NCI-H345 treated with DMSO at 0.1 percent for 48 hours (cell line): ENCODE measurements at regions not wholly inside any gene's neighbourhood (a gene's known extent, or its start where the extent isn't known, plus 50 kb on each side); places are given as distances from the start of the nearest gene placed in this dataset.
A peak's percentile ranks its signal among the peaks of the same experiment; 100 is the strongest.
"Not testable (repeated sequence)": the region's sequence is repeated elsewhere in the genome, so short reads cannot be mapped to it uniquely, and the experiment has no call there.

Experiments used
- DNase-seq: peaks from one replicate; lab custom pipeline; 2025; ENCODE audit not compliant: unreplicated experiment; lab: John Stamatoyannopoulos, UW

DNA sequence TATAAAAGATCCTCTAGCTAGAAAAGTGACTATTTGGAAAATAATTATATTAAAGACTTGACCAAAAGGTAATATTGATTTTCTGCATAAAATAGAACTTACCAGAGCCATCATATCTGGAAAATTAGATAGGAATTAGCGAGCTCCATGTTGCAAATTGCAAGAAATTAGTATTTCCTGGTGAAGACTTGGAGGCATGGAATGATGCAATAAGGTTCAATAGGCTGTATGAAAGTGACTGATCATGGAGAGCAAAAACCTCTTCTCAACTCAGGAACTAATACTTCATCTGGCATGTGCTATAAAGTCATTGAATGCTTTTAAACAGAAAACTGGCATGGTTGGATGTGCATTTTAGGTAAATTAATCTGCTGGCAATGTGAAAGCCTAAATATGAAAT lies 66.3 kb upstream of the UFM1 start:
- DNase-seq: no peak

GRCh38 chr13:38265132-38265497 lies 84.5 kb upstream of the UFM1 start:
- no peak for DNase-seq

- DNase-seq: peak; percentile 51
Observed at GRCh38 chr13:38264363-38265131, 85.1 kb upstream of the UFM1 start.

GRCh38 chr13:38262211-38262610 lies 87.4 kb upstream of the UFM1 start:
- no peak for DNase-seq

DNA sequence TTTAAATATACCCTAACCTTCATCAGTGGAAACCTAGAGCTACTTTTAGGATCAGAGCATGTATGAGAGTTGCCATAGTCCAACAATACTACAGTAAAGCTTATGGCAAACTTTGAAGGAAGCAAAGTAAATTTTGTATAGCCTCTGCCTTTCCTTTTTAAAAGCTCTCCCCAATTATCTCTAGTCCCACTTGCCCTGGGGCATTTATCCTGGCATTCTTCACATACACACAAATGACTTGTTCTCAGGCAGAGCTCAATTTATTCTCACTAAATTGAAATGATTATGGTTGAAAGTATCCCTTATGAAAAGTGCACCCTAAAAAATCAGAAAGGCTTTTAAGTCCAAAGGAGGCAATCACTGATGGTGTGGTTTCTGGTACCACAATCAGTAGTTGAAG lies 94.1 kb upstream of the UFM1 start:
- no peak for DNase-seq

DNA sequence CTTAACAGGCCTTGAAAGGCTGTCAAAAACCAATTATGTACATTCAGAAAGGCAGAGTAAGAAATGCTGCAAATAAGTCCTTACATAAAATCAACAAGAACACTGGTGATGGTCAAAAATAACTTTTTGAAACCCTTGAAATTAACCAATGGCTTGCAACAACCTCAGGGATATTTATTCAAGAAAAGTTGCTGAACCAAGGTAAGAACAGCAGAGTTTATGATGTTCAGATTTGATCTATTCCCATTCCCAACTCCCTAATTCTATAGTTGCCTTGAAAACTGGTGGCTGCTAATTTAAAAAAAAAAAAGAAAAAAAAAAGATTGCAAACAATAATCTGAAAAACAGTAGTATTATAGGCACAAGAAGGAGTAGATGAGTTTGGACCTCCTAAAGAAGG lies 109.8 kb upstream of the UFM1 start:
- no peak for DNase-seq

GRCh38 chr13:38228322-38228721 lies 121.3 kb upstream of the UFM1 start:
- DNase-seq: no peak

- DNase-seq: no peak
Observed at GRCh38 chr13:38226496-38226895, 123.2 kb upstream of the UFM1 start.

- no peak for DNase-seq
Observed at GRCh38 chr13:38223089-38223488, 126.6 kb upstream of the UFM1 start.

DNA sequence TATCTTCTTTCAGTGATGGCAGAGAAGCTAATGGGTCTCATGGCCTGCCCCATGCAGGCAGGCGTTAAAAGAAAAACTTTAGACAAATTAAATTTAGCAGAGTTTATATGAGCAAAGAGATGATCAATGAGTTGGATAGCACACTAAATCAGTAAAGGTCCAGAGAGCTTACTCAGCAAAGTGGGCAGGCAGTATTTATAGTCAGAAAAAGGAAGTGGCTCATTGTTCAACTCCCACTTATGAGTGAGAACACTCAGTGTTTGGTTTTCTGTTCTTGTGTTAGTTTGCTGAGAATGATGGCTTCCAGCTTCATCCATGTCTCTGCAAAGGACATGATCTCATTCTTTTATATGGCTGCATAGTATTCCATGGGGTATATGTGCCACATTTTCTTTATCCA lies 128.5 kb upstream of the UFM1 start:
- not testable (repeated sequence) for DNase-seq

DNA sequence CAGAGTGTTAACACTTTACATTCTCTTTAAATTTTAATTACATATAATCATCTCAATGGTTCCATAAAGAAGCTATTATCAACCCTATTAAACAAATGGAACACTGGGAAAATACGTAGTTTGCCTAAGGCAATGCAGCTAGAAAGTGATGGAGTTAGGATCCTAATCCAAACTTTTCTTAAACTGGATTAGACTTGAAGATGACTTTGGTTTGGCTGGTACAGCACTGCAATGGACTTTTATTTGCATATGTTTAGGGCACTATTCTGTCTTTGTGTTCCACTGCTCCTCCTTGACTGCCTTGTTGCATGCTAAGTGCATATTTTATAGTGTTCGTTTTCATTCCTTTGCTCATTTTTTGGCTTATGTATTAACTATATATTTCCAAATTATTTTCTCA lies 133.5 kb upstream of the UFM1 start:
- DNase-seq: no peak

DNA sequence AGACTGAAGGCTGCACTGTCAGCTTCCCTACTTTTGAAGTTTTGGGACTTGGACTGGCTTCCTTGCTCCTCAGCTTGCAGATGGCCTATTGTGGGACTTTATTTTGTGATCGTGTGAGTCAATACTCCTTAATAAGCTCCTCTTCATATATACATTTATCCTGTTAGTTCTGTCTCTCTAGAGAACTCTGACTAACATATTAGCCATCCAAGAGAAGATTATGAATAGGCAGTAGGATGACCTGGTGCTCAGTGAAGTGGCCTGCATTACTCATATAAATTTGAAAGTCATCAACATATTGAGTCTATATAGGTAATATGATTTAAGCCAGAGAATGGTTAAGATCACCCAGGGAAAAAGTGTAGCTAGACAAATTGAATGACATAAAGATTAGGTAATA lies 136.3 kb upstream of the UFM1 start:
- DNase-seq: no peak

DNA sequence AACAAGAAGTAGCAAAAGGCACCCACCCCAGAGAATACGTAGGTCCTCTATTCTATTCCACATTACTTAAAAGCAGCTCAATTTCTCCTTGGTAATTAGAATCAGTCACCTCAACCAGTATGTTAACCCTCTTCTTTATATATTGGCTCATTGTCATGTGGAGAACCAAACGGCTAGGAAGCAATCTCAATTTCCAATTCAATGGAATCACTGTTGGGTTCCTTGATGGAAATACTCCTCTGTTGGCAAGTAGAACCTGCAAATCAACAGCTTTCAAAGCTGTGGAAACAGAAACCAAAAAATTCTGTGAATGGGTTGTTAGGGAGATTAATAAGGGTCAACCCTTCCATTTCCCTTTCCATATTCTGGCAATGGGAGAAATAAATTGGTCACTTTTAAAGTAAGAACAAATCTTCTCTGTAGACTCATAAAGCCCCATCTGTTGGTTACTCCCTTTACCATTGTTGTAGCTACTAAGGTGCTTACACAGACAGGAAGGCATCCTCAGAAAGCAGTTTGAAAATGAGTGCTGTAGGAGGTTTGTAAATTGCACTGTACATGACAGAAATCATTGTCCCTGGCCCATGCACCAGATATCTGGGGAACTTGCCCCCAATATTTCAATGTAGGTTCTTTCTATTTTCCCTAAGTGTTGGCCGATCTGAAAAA lies 138.6 kb upstream of the UFM1 start:
- DNase-seq: no peak

DNA sequence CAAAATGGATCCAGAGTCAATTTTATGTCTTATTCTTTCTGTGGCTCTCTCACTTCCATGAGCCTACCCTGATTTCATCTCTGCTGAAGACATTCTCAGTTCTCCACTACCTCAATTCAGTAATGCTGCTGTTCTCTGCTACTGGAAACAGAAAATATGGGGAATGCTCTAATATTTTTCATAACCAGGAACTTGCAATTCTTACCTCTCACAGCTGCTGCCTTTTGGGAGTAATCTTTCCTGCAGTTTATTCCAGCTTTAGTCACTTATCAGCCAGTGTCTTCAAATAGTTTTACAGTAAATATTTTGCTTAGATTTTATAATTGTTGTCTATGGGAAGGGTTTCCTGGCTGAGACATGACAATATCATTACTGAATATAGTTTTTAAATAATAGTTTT lies 145.1 kb upstream of the UFM1 start:
- DNase-seq: no peak

GRCh38 chr13:38202740-38203139 lies 146.9 kb upstream of the UFM1 start:
- no peak for DNase-seq

DNA sequence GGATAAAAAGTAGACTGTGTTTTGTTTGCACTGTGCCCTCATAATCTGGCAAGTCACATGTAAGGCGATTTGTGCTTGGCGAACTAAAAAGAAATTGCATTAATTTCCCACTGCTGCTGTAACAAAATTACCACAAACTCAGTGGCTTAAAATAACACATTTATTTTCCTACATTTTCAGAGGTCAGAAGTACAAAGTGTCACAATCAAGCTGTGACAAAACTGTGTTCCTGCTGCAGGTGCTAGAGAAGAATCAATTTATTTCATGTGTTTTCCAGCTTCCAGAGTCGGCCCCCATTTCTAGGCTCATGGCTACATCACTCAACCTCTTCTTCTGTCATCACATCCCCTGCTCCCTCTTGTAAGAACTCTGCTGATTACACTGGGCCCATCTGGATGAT lies 158.6 kb upstream of the UFM1 start:
- DNase-seq: no peak

- DNase-seq: no peak
Observed at GRCh38 chr13:38180670-38181069, 169.0 kb upstream of the UFM1 start.

DNA sequence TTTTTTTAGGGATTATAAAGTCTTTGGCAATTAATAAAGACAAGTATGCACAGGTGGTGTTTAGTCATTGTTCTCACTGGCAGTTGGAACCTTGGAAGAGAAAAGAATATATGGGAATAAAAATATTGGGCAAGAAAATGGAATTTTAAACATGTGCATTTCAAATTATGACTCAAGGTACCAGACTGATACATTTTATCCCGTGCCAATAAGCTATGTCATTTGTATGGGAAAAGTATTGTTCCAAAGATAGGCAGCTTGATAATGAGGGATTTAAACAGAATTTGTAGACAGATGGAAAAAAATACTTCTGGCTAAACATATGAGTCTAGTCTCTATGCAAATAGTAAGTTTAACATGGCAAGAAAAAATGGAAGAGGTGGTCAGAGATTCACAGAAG lies 169.5 kb upstream of the UFM1 start:
- no peak for DNase-seq

- no peak for DNase-seq
Observed at GRCh38 chr13:38176664-38177063, 173.0 kb upstream of the UFM1 start.

DNA sequence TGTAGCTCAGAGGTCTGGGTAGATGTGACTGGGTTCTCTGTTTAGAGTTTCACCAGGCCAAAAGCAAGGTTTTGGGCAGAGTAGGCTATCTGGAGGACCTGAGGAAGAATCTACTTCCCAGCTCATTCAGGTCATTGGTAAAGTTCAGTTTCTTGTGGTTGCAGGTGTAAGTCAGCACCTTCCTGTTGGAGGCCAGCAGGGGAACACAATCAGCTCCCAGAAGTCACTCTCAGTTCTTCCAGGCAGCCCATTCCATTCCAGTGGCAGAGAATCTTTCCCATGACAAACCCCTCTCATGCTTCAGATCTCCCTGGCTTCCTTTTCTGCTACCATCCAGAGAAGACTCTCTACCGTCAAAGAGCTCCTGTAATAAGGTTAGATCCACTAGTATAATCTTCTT lies 176.2 kb upstream of the UFM1 start:
- no peak for DNase-seq

DNA sequence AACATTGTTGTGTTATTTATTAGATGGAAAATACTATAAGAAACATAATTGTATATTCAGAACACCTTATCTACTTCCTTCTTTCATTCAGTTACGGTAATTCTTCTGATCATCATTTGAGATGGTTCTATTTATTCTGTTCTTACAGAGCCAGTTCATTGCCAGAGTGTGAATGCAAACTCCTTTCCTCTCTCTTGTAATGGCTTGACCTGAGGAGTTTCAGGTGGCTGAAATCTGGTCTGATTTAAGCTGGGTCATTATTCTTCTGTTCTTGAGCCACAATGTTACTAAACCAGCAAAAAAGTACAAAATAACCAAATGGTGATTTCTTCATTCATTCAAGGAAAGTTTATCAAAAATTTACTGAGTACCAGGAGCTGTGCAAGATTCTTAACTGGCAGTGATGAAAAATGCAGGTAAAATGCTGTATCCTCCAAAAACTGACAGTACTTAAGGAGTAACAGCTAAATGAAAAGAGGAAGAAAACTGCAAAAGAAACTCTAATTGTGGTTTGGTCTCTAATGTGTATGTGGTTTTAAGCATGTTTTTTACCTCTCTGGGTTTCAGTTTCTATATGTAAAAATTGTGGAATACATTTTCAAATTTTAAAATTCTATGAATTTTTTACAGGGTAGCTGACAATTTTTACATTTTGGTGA lies 182.4 kb upstream of the UFM1 start:
- DNase-seq: no peak

- no peak for DNase-seq
Observed at GRCh38 chr13:38166116-38166515, 183.5 kb upstream of the UFM1 start.
